H1 (cell line): ENCODE measurements at regions not wholly inside any gene's neighbourhood (a gene's known extent, or its start where the extent isn't known, plus 50 kb on each side); places are given as distances from the start of the nearest gene placed in this dataset.

ENCODE experiments used
- CTCF ChIA-PET: fragments of 300-600 bp; sonication (Branson Sonifier 250); formaldehyde crosslinking; loops from one replicate; lab custom pipeline; 2021; ENCODE audit not compliant: partially characterized antibody; lab: Charles Lee
- POLR2A ChIA-PET: fragments of 300-600 bp; sonication (Branson Sonifier 250); formaldehyde crosslinking; loops from one replicate; lab custom pipeline; 2021; ENCODE audit warnings: inconsistent platforms; ENCODE audit not compliant: partially characterized antibody; lab: Charles Lee
- DNase-seq, 2 experiments: peaks; one replicate each; pipeline versions ENCODE4 v3.0.0 to v3.0.0-alpha.2; 2010 to 2022; ENCODE audit warnings: low spot score in 2 of 2, low read depth in 1 of 2, mixed read lengths in 1 of 2
- FAIRE-seq: peaks from 2 replicates; lab custom pipeline; 2011; peaks lifted over from hg19 to GRCh38; lab: Jason Lieb, UNC
- H2AFZ ChIP-seq: 2 replicates; pipeline ENCODE4 v1.8.1; 2012; ENCODE audit warnings: low read length, inconsistent platforms
- H2AK5ac ChIP-seq: 2 replicates; pipeline ENCODE4 v1.6.1; 2013; ENCODE audit warnings: low read depth, low read length
- H2BK120ac ChIP-seq: replicated peaks from 2 replicates; pipeline ENCODE3; 2013; ENCODE audit warnings: low read depth, low read length, inconsistent platforms
- H2BK12ac ChIP-seq: 2 replicates; pipeline ENCODE4 v1.6.1; 2013; ENCODE audit warnings: low read depth, low read length
- H2BK15ac ChIP-seq: 2 replicates; pipeline ENCODE4 v1.6.1; 2013; ENCODE audit warnings: low read length
- H2BK20ac ChIP-seq: 2 replicates; pipeline ENCODE4 v1.6.1; 2013; ENCODE audit warnings: low read length
- H2BK5ac ChIP-seq: 2 replicates; pipeline ENCODE4 v1.6.1; 2013; ENCODE audit warnings: low read depth, low read length
- H3K14ac ChIP-seq: 2 replicates; pipeline ENCODE4 v1.6.1; 2013; ENCODE audit warnings: inconsistent platforms; ENCODE audit not compliant: insufficient read length
- H3K18ac ChIP-seq: 2 replicates; pipeline ENCODE4 v1.6.1; 2013; ENCODE audit warnings: low read length; ENCODE audit errors: extremely low read depth
- H3K23ac ChIP-seq: 2 replicates; pipeline ENCODE4 v1.6.1; 2013; ENCODE audit warnings: inconsistent platforms; ENCODE audit not compliant: insufficient read length
- H3K23me2 ChIP-seq: 2 replicates; pipeline ENCODE4 v1.6.1; 2013; ENCODE audit warnings: low read depth, low read length
- H3K27ac ChIP-seq: 2 replicates; pipeline ENCODE4 v1.6.1; 2011; ENCODE audit warnings: low read depth, low read length, inconsistent platforms
- H3K27me3 ChIP-seq, 4 experiments: replicated peaks in 1 of 4; 1 replicate in 1 of 4; 2 replicates in 3 of 4; pipeline versions ENCODE4 v1.6.1 to v1.8.1; 2011 to 2013; ENCODE audit warnings: low read length in 3 of 4, mild to moderate bottlenecking in 3 of 4, inconsistent platforms in 2 of 4, mixed read lengths in 2 of 4, moderate library complexity in 1 of 4; ENCODE audit not compliant: control insufficient read depth in 3 of 4, insufficient read depth in 3 of 4; ENCODE audit errors: extremely low read depth in 1 of 4
- H3K36me3 ChIP-seq, 4 experiments: 2 replicates each; pipeline versions ENCODE4 v1.6.1 to v1.8.1; 2011 to 2013; ENCODE audit warnings: mild to moderate bottlenecking in 4 of 4, low read length in 3 of 4, moderate library complexity in 2 of 4, control low read depth in 1 of 4, inconsistent platforms in 1 of 4; ENCODE audit not compliant: insufficient read depth in 4 of 4, control insufficient read depth in 2 of 4
- H3K4ac ChIP-seq: replicated peaks from 2 replicates; pipeline ENCODE3; 2013; ENCODE audit warnings: low read length, low read depth, mixed read lengths, inconsistent platforms; ENCODE audit not compliant: insufficient read length
- H3K4me1 ChIP-seq, 4 experiments: replicated peaks in 1 of 4; 1 replicate in 1 of 4; 2 replicates in 3 of 4; pipeline versions ENCODE4 v1.6.1 to v1.8.1; 2011 to 2013; ENCODE audit warnings: low read length in 3 of 4, inconsistent platforms in 2 of 4, mixed read lengths in 1 of 4; ENCODE audit not compliant: insufficient read depth in 4 of 4, control insufficient read depth in 3 of 4
- H3K4me2 ChIP-seq, 2 experiments: 2 replicates each; pipeline versions ENCODE4 v1.6.1 to v1.8.1; 2011 to 2013; ENCODE audit warnings: low read depth in 2 of 2, low read length in 2 of 2, control low read depth in 1 of 2, inconsistent platforms in 1 of 2, mild to moderate bottlenecking in 1 of 2; ENCODE audit not compliant: insufficient read depth in 1 of 2
- H3K4me3 ChIP-seq, 4 experiments: fragments of 200-600, 300-600 bp in 1 of 4; sonication (generic), shearing (Covaris generic), sonication (Bioruptor Twin) in 1 of 4; 2 replicates each; pipeline versions ENCODE4 v1.5.1 to v1.8.1; 2011 to 2016; ENCODE audit warnings: low read length in 4 of 4, low read depth in 3 of 4, control low read depth in 2 of 4, inconsistent platforms in 2 of 4, mild to moderate bottlenecking in 2 of 4, mixed read lengths in 1 of 4, moderate library complexity in 1 of 4; ENCODE audit not compliant: insufficient read depth in 2 of 4; ENCODE audit errors: extremely low read depth in 1 of 4
- H3K56ac ChIP-seq: replicated peaks from 2 replicates; pipeline ENCODE3; 2013; ENCODE audit warnings: low read depth, mild to moderate bottlenecking, mixed read lengths, low read length, inconsistent platforms; ENCODE audit not compliant: insufficient read length
- H3K79me1 ChIP-seq: 2 replicates; pipeline ENCODE4 v1.6.1; 2013; ENCODE audit warnings: low read depth, low read length, control low read depth
- H3K79me2 ChIP-seq, 2 experiments: 2 replicates each; pipeline versions ENCODE4 v1.6.1 to v1.8.1; 2012 to 2013; ENCODE audit warnings: low read length in 2 of 2, mild to moderate bottlenecking in 2 of 2, inconsistent platforms in 1 of 2; ENCODE audit not compliant: insufficient read depth in 2 of 2, control insufficient read depth in 1 of 2
- H3K9ac ChIP-seq, 4 experiments: replicated peaks in 1 of 4; 1 replicate in 1 of 4; 2 replicates in 3 of 4; pipeline versions ENCODE4 v1.6.1 to v1.8.1; 2011 to 2013; ENCODE audit warnings: low read depth in 3 of 4, low read length in 3 of 4, control low read depth in 2 of 4, mild to moderate bottlenecking in 2 of 4, moderate library complexity in 2 of 4, inconsistent platforms in 1 of 4; ENCODE audit errors: extremely low read depth in 1 of 4
- H3K9me3 ChIP-seq, 2 experiments: 2 replicates each; pipeline versions ENCODE4 v1.6.1 to v1.8.1; 2012 to 2013; ENCODE audit warnings: mild to moderate bottlenecking in 2 of 2, moderate library complexity in 2 of 2, control low read depth in 1 of 2, inconsistent platforms in 1 of 2, low read depth in 1 of 2, low read length in 1 of 2, mixed read lengths in 1 of 2; ENCODE audit not compliant: insufficient read depth in 2 of 2
- H4K20me1 ChIP-seq, 2 experiments: replicated peaks in 1 of 2; 2 replicates each; pipeline versions ENCODE3 to v1.8.1; 2011 to 2013; ENCODE audit warnings: inconsistent platforms in 2 of 2, low read length in 2 of 2, mild to moderate bottlenecking in 1 of 2; ENCODE audit not compliant: insufficient read depth in 2 of 2, control insufficient read depth in 1 of 2
- H4K5ac ChIP-seq: 2 replicates; pipeline ENCODE4 v1.6.1; 2013; ENCODE audit warnings: low read length, low read depth, mixed read lengths, inconsistent platforms; ENCODE audit not compliant: insufficient read length
- H4K8ac ChIP-seq: 2 replicates; pipeline ENCODE4 v1.8.0; 2013; ENCODE audit warnings: mild to moderate bottlenecking, moderate library complexity, low read length, inconsistent platforms; ENCODE audit not compliant: insufficient read depth; ENCODE audit errors: extremely low read depth
- H4K91ac ChIP-seq: replicated peaks from 2 replicates; pipeline ENCODE3; 2013; ENCODE audit warnings: low read length, mixed read lengths, inconsistent platforms; ENCODE audit not compliant: insufficient read length
- ATF2 ChIP-seq: IDR thresholded peaks from 2 replicates; pipeline ENCODE4 v1.6.1; 2012; ENCODE audit warnings: low read length, inconsistent platforms
- BRCA1 ChIP-seq: IDR thresholded peaks from 2 replicates; pipeline ENCODE4 v1.6.1; 2012; ENCODE audit warnings: low read depth, low read length, improper control_type of control experiment
- EP300 ChIP-seq, 2 experiments: IDR thresholded peaks; 1 replicate in 1 of 2; 2 replicates in 1 of 2; pipeline ENCODE4 v1.6.1; 2011 to 2012; ENCODE audit warnings: low read depth in 2 of 2, low read length in 2 of 2, mild to moderate bottlenecking in 2 of 2, borderline replicate concordance in 1 of 2, inconsistent platforms in 1 of 2, moderate library complexity in 1 of 2
- EZH2 ChIP-seq: fragments of 200-600 bp; sonication (generic); IDR thresholded peaks from 2 replicates; pipeline ENCODE4 v1.7.1; 2012; ENCODE audit warnings: low read depth, mild to moderate bottlenecking, moderate library complexity, low read length, inconsistent platforms; ENCODE audit not compliant: severe bottlenecking
- HDAC2 ChIP-seq, 2 experiments: fragments of 300-600 bp in 1 of 2; sonication (generic) in 1 of 2; IDR thresholded peaks; 2 replicates each; pipeline ENCODE4 v1.6.1; 2011 to 2012; ENCODE audit warnings: low read depth in 2 of 2, low read length in 2 of 2, mild to moderate bottlenecking in 2 of 2, moderate library complexity in 2 of 2, borderline replicate concordance in 1 of 2, inconsistent platforms in 1 of 2
- JUN ChIP-seq: IDR thresholded peaks from 2 replicates; pipeline ENCODE4 v1.6.1; 2011; ENCODE audit warnings: low read depth, mild to moderate bottlenecking, improper control_type of control experiment, low read length
- MAFK ChIP-seq: IDR thresholded peaks from 2 replicates; pipeline ENCODE4 v1.6.1; 2012; ENCODE audit warnings: low read depth, mild to moderate bottlenecking, improper control_type of control experiment, low read length
- RFX5 ChIP-seq: IDR thresholded peaks from 2 replicates; pipeline ENCODE4 v1.6.1; 2011; ENCODE audit warnings: low read depth, low read length, improper control_type of control experiment, borderline replicate concordance
- SAP30 ChIP-seq: fragments of 300-600 bp; sonication (generic); IDR thresholded peaks from 2 replicates; pipeline ENCODE4 v1.7.1; 2012; ENCODE audit warnings: low read length, moderate library complexity, mild to moderate bottlenecking, inconsistent platforms; ENCODE audit not compliant: insufficient read depth, insufficient replicate concordance
- SIRT6 ChIP-seq: IDR thresholded peaks from one replicate; pipeline ENCODE4 v1.7.1; 2012; ENCODE audit warnings: low read length, inconsistent platforms
- SIX5 ChIP-seq: IDR thresholded peaks from 2 replicates; pipeline ENCODE4 v1.6.1; 2011; ENCODE audit warnings: mild to moderate bottlenecking, low read depth, low read length
- SP2 ChIP-seq: IDR thresholded peaks from 2 replicates; pipeline ENCODE4 v1.6.1; 2012; ENCODE audit warnings: mild to moderate bottlenecking, low read length, inconsistent platforms
- WGBS, 2 experiments: shearing (Covaris generic) in 1 of 2; methylation state at CpG; one replicate each; pipeline versions ENCODE4 v1.1.6 to v1.1.7; 2013 to 2015; ENCODE audit warnings: low lambda C conversion rate in 2 of 2, mixed read lengths in 2 of 2, inconsistent platforms in 1 of 2, low coverage in 1 of 2, missing lambda C conversion rate in 1 of 2; ENCODE audit not compliant: insufficient replicate concordance in 2 of 2, insufficient coverage in 1 of 2, insufficient read length in 1 of 2; ENCODE audit errors: extremely low coverage in 1 of 2, missing lambda C conversion rate in 1 of 2; 5-methylcytosine and 5-hydroxymethylcytosine counted together

GRCh38 chr20:17068084-17068711, 158.6 kb upstream of the PCSK2 start:
- no peak overlapping the region for H2AK5ac ChIP-seq
- no peak for DNase-seq
- H3K4me3 ChIP-seq, result no peak overlapping the region
- CTCF ChIA-PET, result no interaction called here
- H3K9me3 ChIP-seq, result no peaks in the 10 kb centered on the region
- TF ChIP-seq EP300 (IDR thresholded peaks at IDR 0.05; ENCODE audit: borderline replicate concordance in 1 of 2, low read depth in 2 of 2, low read length in 2 of 2) (no peak), SAP30 (no peak), MAFK (no peak), SIX5 (no peak), EZH2 (no peak), ATF2 (no peak), HDAC2 (IDR thresholded peaks at IDR 0.05; ENCODE audit: borderline replicate concordance in 1 of 2, low read depth in 2 of 2, low read length in 2 of 2) (no peak), SP2 (no peak), SIRT6 (no peak), JUN (no peak), BRCA1 (no peak), RFX5 (no peak)
- TF ChIP-seq, all 59 proteins: peak for 0
- H4K91ac ChIP-seq, result no peak overlapping the region
- no peaks in the 10 kb centered on the region for H3K36me3 ChIP-seq
- no peak overlapping the region for H3K56ac ChIP-seq
- no peaks in the 10 kb centered on the region for H3K4me1 ChIP-seq
- no peak overlapping the region for H2AFZ ChIP-seq
- no peak overlapping the region for H4K5ac ChIP-seq
- WGBS, 2 experiments, result 97% methylated on average over 4 of the region's 4 CpGs; no CpG with 5 or more reads in 1 of the 2 experiments
- no peaks in the 10 kb centered on the region for H4K20me1 ChIP-seq
- no peak overlapping the region for H3K27ac ChIP-seq
- no peaks in the 10 kb centered on the region for H3K79me1 ChIP-seq
- no peak overlapping the region for H3K23ac ChIP-seq
- no peaks in the 10 kb centered on the region for H3K27me3 ChIP-seq
- H3K4ac ChIP-seq, result no peak overlapping the region
- no peak overlapping the region for H2BK5ac ChIP-seq
- no peaks in the 10 kb centered on the region for H3K23me2 ChIP-seq
- H3K18ac ChIP-seq, result no peak overlapping the region
- no peak overlapping the region for H2BK120ac ChIP-seq
- no peak overlapping the region for H3K4me2 ChIP-seq
- H3K79me2 ChIP-seq, result no peaks in the 10 kb centered on the region
- POLR2A ChIA-PET, result no interaction called here
- no peak overlapping the region for H3K14ac ChIP-seq
- no peak for FAIRE-seq
- H2BK20ac ChIP-seq, result no peak overlapping the region
- no peak overlapping the region for H3K9ac ChIP-seq
- H2BK12ac ChIP-seq, result no peak overlapping the region
- no peak overlapping the region for H4K8ac ChIP-seq
- no peak overlapping the region for H2BK15ac ChIP-seq
